GM12864 (cell line): ENCODE measurements at regions not wholly inside any gene's neighbourhood (a gene's known extent, or its start where the extent isn't known, plus 50 kb on each side); places are given as distances from the start of the nearest gene placed in this dataset.

Experiments used
- DNase-seq: peaks from one replicate; pipeline ENCODE4 v3.0.0-alpha.2; 2011; ENCODE audit warnings: low read depth
- H3K4me3 ChIP-seq: 2 replicates; pipeline ENCODE4 v1.5.1; 2011; ENCODE audit warnings: mild to moderate bottlenecking, low read depth, low read length, control low read depth
- CTCF ChIP-seq: IDR thresholded peaks from 2 replicates; pipeline ENCODE4 v1.5.1; 2011; ENCODE audit warnings: low read depth, mild to moderate bottlenecking, moderate library complexity, low read length, control low read depth, inconsistent platforms; ENCODE audit errors: missing control alignments

GRCh38 chr6:125534430-125535263 lies 214.8 kb upstream of the HEY2 start:
- TF ChIP-seq CTCF: no peak
- DNase-seq: no peak
- H3K4me3 ChIP-seq: no peak overlapping the region

DNA sequence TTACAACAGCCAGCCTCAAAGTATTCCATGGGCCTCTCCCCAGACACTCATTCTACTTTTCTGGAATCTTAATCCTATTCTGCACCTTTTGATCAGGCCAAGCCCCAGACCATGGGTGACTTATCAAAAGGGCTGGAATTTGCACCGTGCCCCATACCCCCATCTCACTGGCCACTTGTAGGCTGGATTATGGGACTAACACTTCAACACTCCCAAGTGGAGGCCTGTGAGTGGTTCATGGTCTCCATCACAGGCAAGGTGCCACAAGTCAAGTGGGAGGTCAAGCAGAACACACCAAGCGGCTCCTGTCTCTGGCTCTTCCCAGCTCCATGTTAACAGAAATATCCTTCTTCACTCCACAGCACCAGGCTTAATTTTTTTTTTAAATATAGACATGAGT lies 212.3 kb upstream of the HEY2 start:
- no peak for DNase-seq
- no peak for TF ChIP-seq CTCF
- no peak overlapping the region for H3K4me3 ChIP-seq

DNA sequence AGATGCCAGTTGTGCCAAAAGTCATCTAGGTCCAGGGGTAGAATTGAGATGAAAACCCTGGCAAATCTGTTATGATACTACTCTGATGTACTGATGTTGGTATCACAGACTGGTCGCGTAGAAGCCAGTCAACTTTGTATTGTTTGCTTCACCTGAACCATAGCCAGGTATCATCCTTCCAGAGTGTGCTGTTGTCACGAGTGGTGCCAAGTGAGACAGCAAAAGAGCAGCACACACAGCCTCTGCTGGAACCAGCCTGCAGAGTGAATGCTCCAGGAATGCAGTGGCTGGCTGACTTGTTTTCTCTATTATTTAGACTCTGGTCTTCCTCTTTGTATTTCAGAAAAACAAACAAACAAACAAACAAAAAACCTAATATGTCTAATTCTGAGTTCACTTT lies 209.5 kb upstream of the HEY2 start:
- no peak overlapping the region for H3K4me3 ChIP-seq
- DNase-seq: no peak

GRCh38 chr6:125544819-125545218 lies 204.6 kb upstream of the HEY2 start:
- no peak for DNase-seq
- no peak overlapping the region for H3K4me3 ChIP-seq
- no peak for TF ChIP-seq CTCF

More for the DNA sequence above, 209.5 kb upstream of the HEY2 start:
- TF ChIP-seq CTCF: no peak

DNA sequence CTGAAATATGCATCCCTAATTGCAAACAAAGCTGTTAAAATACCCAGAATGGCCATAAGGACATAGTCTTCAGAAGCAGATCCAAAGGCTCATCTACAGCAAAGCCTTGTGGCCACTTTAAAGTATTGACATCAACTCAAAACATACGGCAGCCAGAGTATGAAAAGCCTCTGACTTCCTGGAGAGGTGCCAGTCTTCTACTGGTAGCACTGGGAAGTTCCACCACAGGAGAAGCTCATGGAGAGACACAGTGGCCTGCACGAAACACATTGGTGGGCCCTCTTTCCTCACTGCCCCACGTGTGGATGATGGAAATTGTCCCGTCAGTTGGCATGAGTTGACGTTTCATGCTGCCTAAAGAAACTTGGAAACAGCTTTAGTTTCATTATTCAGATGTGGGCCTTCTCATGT lies 202.6 kb upstream of the HEY2 start:
- DNase-seq: no peak
- TF ChIP-seq CTCF: no peak
- H3K4me3 ChIP-seq: no peak overlapping the region

GRCh38 chr6:125547381-125547780 lies 202.1 kb upstream of the HEY2 start:
- TF ChIP-seq CTCF: no peak
- no peak for DNase-seq
- H3K4me3 ChIP-seq: no peak overlapping the region

DNA sequence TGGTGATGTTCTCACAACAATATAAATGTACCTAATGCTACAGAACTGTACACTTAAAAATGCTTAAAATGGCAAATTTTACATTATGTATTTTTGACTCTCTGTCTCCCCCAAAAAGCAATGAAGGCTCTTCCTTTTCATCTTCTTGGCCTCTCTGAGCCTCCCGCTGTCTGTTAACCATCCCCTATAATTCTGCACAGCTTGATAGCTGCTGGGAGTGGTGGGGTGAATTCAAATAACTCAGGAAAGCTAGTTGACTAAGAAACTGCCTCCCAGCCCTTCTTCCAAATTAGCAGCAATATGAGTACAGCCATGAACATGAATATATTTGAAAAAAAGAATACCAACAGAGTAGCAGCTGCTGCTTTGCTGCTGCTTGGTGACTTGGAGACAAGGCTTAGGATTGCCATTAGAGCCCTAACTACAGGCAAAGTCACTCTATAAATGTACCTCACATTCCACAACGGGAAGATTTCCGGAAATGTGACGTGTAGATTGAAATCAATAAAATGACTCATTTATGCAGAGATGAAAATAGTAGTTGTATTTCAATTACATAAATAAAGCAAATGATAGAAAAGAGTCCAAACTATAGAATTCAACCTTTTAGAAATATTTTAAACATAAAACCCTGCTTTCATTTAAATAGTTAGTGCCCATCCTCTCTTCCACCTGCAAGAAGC lies 200.1 kb upstream of the HEY2 start:
- H3K4me3 ChIP-seq: no peak overlapping the region
- no peak for DNase-seq
- no peak for TF ChIP-seq CTCF
